Activated CD8-positive, alpha-beta T cell treated with anti-CD3 and anti-CD28 coated beads for 36 hours (primary cell): ENCODE measurements at regions not wholly inside any gene's neighbourhood (a gene's known extent, or its start where the extent isn't known, plus 50 kb on each side); places are given as distances from the start of the nearest gene placed in this dataset.

Source experiments
- ATAC-seq: fragments of 200-7000 bp; cut with Tn5 transposase; one replicate; pipeline ENCODE4 v1.10.0; 2021; ENCODE audit warnings: mild to moderate bottlenecking, moderate library complexity
- CTCF ChIA-PET: fragments of 350-600 bp; sonication (Branson Sonifier 250); formaldehyde crosslinking; loops from one replicate; lab custom pipeline; 2021; ENCODE audit warnings: antibody characterized with exemption; lab: Charles Lee
- POLR2A ChIA-PET: fragments of 350-600 bp; sonication (Branson Sonifier 250); formaldehyde crosslinking; loops from one replicate; lab custom pipeline; 2021; ENCODE audit warnings: antibody characterized with exemption; lab: Charles Lee
- DNase-seq: peaks from one replicate; pipeline ENCODE4 v3.0.0-alpha.2; 2020
- H3K27ac Mint-ChIP-seq: one replicate; pipeline ENCODE4 v1.8.0; 2021; ENCODE audit warnings: mild to moderate bottlenecking, mixed read lengths
- H3K27me3 Mint-ChIP-seq: one replicate; pipeline ENCODE4 v1.8.0; 2021; ENCODE audit warnings: mixed read lengths
- H3K36me3 Mint-ChIP-seq: one replicate; pipeline ENCODE4 v1.8.0; 2021; ENCODE audit warnings: low read depth, mixed read lengths
- H3K4me1 Mint-ChIP-seq: one replicate; pipeline ENCODE4 v1.8.0; 2021; ENCODE audit warnings: low read depth, mixed read lengths
- H3K4me3 Mint-ChIP-seq: one replicate; pipeline ENCODE4 v1.8.0; 2021; ENCODE audit warnings: mild to moderate bottlenecking, moderate library complexity, mixed read lengths
- H3K9me3 Mint-ChIP-seq: one replicate; pipeline ENCODE4 v1.8.0; 2021; ENCODE audit warnings: mixed read lengths
- CTCF ChIP-seq: fragments of 200-600 bp; IDR thresholded peaks from one replicate; pipeline ENCODE4 v1.8.0; 2022; ENCODE audit warnings: antibody characterized with exemption, mild to moderate bottlenecking
- intact Hi-C: fragments of 100-400 bp; cut with micrococcal nuclease; formaldehyde crosslinking; loops from one replicate; pipeline ENCODE4 v1.10.0; 2022

GRCh38 chr4:153034681-153035080 lies 98.6 kb downstream of the FHDC1 start:
- Mint-ChIP-seq H3K36me3 (no peaks in the 10 kb centered on the region), H3K9me3 (peaks cover 6% of the 10 kb centered on the region), H3K27ac (no peak overlapping the region), H3K4me3 (no peak overlapping the region), H3K27me3 (peaks cover 4% of the 10 kb centered on the region), H3K4me1 (no peaks in the 10 kb centered on the region)
- intact Hi-C loops, result no loop called here
- ATAC-seq (no peak), DNase-seq (no peak)
- TF ChIP-seq CTCF, result no peak
- ChIA-PET POLR2A (no interaction called here), CTCF (interaction anchor here (1.1 to 2.0 kb wide), 3 partner anchors 49 to 93 kb away, joined by 3 to 6 read pairs (median 4); no protein-coding TSS in a partner anchor)

GRCh38 chr4:153036931-153037482 lies 100.9 kb downstream of the FHDC1 start:
- no peak overlapping the region for H3K4me3 Mint-ChIP-seq
- H3K36me3 Mint-ChIP-seq, result no peaks in the 10 kb centered on the region
- POLR2A ChIA-PET, result no interaction called here
- no peaks in the 10 kb centered on the region for H3K9me3 Mint-ChIP-seq
- ATAC-seq (no peak), DNase-seq (no peak)
- CTCF ChIA-PET, result interaction anchor here (0.9 kb wide), 1 partner anchor 49 kb away, joined by 3 read pairs; no protein-coding TSS in a partner anchor
- H3K27me3 Mint-ChIP-seq, result peaks cover 4% of the 10 kb centered on the region
- H3K27ac Mint-ChIP-seq, result no peak overlapping the region
- H3K4me1 Mint-ChIP-seq, result no peaks in the 10 kb centered on the region
- intact Hi-C loops, result no loop called here
- no peak for TF ChIP-seq CTCF

DNA sequence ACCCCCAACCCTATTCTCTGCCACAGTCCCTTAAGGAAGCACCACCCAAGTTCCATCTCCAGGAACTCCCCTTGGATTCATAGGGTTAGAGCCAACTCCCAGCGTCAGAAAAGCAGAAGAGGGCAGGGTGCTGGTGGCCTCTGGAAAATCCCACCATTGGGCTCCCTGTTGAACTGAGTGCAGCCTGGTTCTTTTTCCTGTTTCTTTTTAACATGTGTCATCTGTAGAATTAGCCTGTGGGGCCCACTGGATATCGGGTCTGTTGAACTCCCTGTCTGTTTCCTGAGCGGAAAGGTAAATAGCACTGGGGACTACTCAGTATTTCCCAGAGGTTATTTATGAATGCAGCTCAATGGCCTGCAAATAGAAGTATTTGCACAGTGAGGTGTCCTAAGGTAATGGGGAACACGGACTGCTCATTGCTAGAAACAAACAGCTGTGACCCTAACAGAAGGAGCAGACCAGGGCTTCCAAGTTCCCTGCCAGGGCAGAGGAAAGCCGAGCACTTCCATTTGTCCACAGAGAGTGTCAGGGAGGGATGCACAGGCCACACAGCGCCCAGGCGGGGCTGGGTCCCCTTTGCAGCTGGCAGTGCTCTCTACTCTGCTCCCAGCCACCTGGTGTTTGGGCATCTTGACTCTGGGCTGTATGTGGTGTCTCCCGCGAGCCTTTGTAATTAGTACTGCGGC lies 102.6 kb downstream of the FHDC1 start:
- DNase-seq, result no peak
- TF ChIP-seq CTCF, result no peak
- CTCF ChIA-PET, result no interaction called here
- POLR2A ChIA-PET, result interaction anchor here (0.6 to 1.4 kb wide), 3 partner anchors 12 to 468 kb away, joined by 3 read pairs; no protein-coding TSS in a partner anchor
- ATAC-seq, result no peak
- no peak overlapping the region for H3K27ac Mint-ChIP-seq
- H3K4me3 Mint-ChIP-seq, result no peak overlapping the region
- intact Hi-C loops, result no loop called here
- H3K4me1 Mint-ChIP-seq, result no peaks in the 10 kb centered on the region
- H3K9me3 Mint-ChIP-seq, result no peaks in the 10 kb centered on the region
- H3K36me3 Mint-ChIP-seq, result no peaks in the 10 kb centered on the region
- peaks cover 4% of the 10 kb centered on the region for H3K27me3 Mint-ChIP-seq

DNA sequence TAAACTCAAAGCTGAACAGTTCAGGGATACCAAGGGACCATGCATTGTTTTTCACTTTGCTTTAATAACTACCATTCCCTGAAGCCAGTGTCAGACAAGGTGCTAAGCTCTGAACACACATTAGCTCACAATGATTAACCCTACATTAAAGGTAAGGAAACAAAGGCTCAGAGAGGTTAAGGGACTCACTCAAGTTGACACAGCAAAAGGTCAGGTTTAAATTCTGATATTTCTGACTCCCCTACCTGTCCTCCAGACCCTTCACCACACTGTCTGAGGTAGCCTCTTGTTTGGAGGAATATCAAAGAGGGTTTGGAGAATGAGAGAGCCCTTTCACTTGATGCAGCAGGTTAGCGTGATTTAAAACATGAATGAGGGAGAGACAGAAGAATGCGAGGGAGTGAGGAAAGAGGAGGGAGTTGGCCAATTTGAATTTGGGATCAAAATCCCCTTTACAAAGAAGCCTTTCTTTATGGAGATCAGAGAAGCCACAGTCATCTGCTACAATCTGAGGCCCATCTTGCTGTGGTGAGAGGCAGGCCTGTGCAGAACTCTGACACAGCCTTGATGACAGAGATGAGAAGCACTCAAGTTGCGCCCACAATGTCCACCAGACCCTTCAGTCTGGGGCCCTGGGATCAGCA lies 103.5 kb downstream of the FHDC1 start:
- no peaks in the 10 kb centered on the region for H3K9me3 Mint-ChIP-seq
- POLR2A ChIA-PET, result interaction anchor here (0.6 to 1.4 kb wide), 3 partner anchors 12 to 469 kb away, joined by 3 read pairs; no protein-coding TSS in a partner anchor
- no peaks in the 10 kb centered on the region for H3K4me1 Mint-ChIP-seq
- H3K36me3 Mint-ChIP-seq, result no peaks in the 10 kb centered on the region
- intact Hi-C loops, result no loop called here
- H3K4me3 Mint-ChIP-seq, result no peak overlapping the region
- no peak for TF ChIP-seq CTCF
- no peak overlapping the region for H3K27ac Mint-ChIP-seq
- ATAC-seq, result no peak
- peaks cover 5% of the 10 kb centered on the region for H3K27me3 Mint-ChIP-seq
- CTCF ChIA-PET, result interaction anchor here (0.6 kb wide), 1 partner anchor 83 kb away, joined by 3 read pairs; no protein-coding TSS in a partner anchor
- no peak for DNase-seq

DNA sequence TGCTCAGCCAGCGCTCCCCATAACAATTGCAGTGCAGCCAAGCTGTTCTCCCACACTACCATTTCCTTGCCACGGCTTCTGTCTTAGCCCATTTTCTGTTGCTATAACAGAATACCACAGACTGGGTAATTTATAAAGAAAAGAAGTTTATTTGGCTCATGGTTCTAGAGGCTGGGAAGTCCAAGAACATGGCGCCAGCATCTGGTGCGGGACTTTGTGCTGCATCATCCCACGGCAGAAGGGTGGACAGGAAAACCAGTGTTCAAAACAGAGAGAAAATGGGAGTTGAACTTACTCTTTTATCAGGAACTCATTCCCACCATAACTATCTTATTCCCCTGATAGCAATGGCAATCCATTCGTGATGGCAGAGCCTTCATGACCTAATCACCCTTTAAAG lies 104.6 kb downstream of the FHDC1 start:
- H3K36me3 Mint-ChIP-seq, result no peaks in the 10 kb centered on the region
- intact Hi-C loops, result no loop called here
- no peak for TF ChIP-seq CTCF
- H3K4me3 Mint-ChIP-seq, result no peak overlapping the region
- CTCF ChIA-PET, result interaction anchor here (0.6 kb wide), 1 partner anchor 84 kb away, joined by 3 read pairs; no protein-coding TSS in a partner anchor
- H3K9me3 Mint-ChIP-seq, result no peaks in the 10 kb centered on the region
- no peak overlapping the region for H3K27ac Mint-ChIP-seq
- H3K27me3 Mint-ChIP-seq, result peaks cover 8% of the 10 kb centered on the region
- peaks cover 6% of the 10 kb centered on the region for H3K4me1 Mint-ChIP-seq
- ATAC-seq, result no peak
- no peak for DNase-seq
- POLR2A ChIA-PET, result no interaction called here
